Left lung (tissue), 4 donors: ENCODE measurements at regions not wholly inside any gene's neighbourhood (a gene's known extent, or its start where the extent isn't known, plus 50 kb on each side); places are given as distances from the start of the nearest gene placed in this dataset.
A peak's percentile ranks its signal among the peaks of the same experiment; 100 is the strongest.
"Not testable (repeated sequence)": the region's sequence is repeated elsewhere in the genome, so short reads cannot be mapped to it uniquely, and the experiment has no call there.

Source experiments
- ATAC-seq: fragments of 200-7000 bp; cut with Tn5 transposase; one replicate; pipeline ENCODE4 v1.9.1; 2020; ENCODE audit warnings: moderate library complexity
- DNase-seq, 4 donors: peaks; one replicate each; pipeline ENCODE4 v3.0.0-alpha.2; 2013 to 2020
- H3K27ac ChIP-seq, 2 donors: fragments of 200-600 bp; sonication (generic) in 1 of 2; one replicate each; pipeline versions ENCODE4 v1.5.0 to v1.8.0; 2020 to 2021
- H3K27me3 ChIP-seq, 2 donors: fragments of 200-600 bp; sonication (generic) in 1 of 2; one replicate each; pipeline versions ENCODE4 v1.5.0 to v1.8.0; 2020 to 2021
- H3K36me3 ChIP-seq, 2 donors: fragments of 200-600 bp; sonication (generic) in 1 of 2; one replicate each; pipeline versions ENCODE4 v1.5.0 to v1.8.0; 2020 to 2021
- H3K4me1 ChIP-seq, 2 donors: fragments of 200-600 bp; one replicate each; pipeline ENCODE4 v1.8.0; 2021
- H3K4me3 ChIP-seq, 2 donors: fragments of 200-600 bp; sonication (generic) in 1 of 2; one replicate each; pipeline versions ENCODE4 v1.5.0 to v1.8.0; 2020 to 2021; ENCODE audit warnings: mild to moderate bottlenecking in 1 of 2
- H3K9me3 ChIP-seq, 2 donors: fragments of 200-600 bp; sonication (generic) in 1 of 2; one replicate each; pipeline versions ENCODE4 v1.5.0 to v1.8.0; 2020 to 2021
- intact Hi-C, 2 donors: fragments of 100-400 bp; cut with DNase I; formaldehyde crosslinking; loops; one replicate each; pipeline versions ENCODE4 v1.11.2 to v1.14.2; 2022
- TF ChIP-seq, protein P1 (sequence below), 2 donors: fragments of 200-600 bp; sonication (generic) in 1 of 2; IDR thresholded peaks; one replicate each; pipeline versions ENCODE4 v1.5.0 to v1.8.0; 2021; ENCODE audit warnings: antibody characterized with exemption in 2 of 2
- donor health status: DM: no; HTN: yes; CAD: no.
- donor health status: DM: no; HTN: no; CAD: no.

DNA sequence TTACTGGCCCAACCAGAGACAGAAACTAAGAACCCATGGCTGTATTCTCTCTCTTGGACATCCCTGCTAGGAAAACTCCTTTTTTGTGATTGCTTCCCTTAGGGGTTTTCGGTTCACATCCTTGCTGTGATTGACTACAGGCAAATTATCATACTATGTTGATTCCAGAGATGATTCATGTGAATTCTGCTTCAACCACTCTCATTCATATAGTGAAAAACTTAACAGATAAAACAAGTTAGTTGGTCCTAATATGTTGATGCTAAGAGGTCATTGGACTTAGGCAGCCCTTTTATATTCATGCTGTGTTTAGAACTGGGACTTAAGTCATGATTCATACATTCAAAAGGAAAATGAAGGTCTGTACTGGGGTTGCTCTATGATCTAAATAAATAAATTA, 76.9 kb upstream of the CCN2 start:
- Histone ChIP-seq H3K4me3 (no peak overlapping the region), H3K9me3 (no peaks in the 10 kb centered on the region), H3K27ac (no peak overlapping the region), H3K36me3 (no peaks in the 10 kb centered on the region), H3K27me3 (no peaks in the 10 kb centered on the region), H3K4me1 (no peaks in the 10 kb centered on the region)
- intact Hi-C loops, result no loop called here
- DNase-seq, result no peak
- TF ChIP-seq, protein P1, sequence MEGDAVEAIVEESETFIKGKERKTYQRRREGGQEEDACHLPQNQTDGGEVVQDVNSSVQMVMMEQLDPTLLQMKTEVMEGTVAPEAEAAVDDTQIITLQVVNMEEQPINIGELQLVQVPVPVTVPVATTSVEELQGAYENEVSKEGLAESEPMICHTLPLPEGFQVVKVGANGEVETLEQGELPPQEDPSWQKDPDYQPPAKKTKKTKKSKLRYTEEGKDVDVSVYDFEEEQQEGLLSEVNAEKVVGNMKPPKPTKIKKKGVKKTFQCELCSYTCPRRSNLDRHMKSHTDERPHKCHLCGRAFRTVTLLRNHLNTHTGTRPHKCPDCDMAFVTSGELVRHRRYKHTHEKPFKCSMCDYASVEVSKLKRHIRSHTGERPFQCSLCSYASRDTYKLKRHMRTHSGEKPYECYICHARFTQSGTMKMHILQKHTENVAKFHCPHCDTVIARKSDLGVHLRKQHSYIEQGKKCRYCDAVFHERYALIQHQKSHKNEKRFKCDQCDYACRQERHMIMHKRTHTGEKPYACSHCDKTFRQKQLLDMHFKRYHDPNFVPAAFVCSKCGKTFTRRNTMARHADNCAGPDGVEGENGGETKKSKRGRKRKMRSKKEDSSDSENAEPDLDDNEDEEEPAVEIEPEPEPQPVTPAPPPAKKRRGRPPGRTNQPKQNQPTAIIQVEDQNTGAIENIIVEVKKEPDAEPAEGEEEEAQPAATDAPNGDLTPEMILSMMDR (IDR thresholded peaks at IDR 0.05), result no peak
- no peak for ATAC-seq

GRCh38 chr6:132025468-132025867, 74.3 kb upstream of the CCN2 start:
- TF ChIP-seq, protein P1 (IDR thresholded peaks at IDR 0.05), result no peak
- no peak overlapping the region for H3K27ac ChIP-seq
- no peaks in the 10 kb centered on the region for H3K36me3 ChIP-seq
- H3K4me3 ChIP-seq, result no peak overlapping the region
- H3K9me3 ChIP-seq, result no peaks in the 10 kb centered on the region
- no peak for DNase-seq
- no peaks in the 10 kb centered on the region for H3K27me3 ChIP-seq
- ATAC-seq, result no peak
- intact Hi-C loops, result no loop called here
- no peaks in the 10 kb centered on the region for H3K4me1 ChIP-seq

DNA sequence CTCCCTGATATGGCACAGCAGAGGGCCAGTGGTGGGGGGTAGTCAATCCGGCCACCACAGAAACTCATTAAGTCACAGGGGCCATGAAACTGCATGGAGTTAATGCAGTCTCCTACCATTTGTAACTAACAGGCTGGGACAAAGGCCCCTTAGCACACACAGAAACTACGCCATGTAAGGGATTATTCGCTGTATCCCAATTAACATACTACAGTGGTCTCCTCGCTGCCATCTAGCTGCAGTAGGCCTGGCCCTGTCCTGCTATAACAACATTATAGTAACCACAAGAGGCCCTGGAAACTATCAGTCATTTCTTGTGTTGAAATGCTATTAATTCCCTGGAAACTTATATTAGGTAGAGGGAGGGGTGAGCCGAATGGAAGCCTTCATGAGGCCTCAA, 72.3 kb upstream of the CCN2 start:
- TF ChIP-seq, protein P1 (IDR thresholded peaks at IDR 0.05), result no peak
- no peaks in the 10 kb centered on the region for H3K27me3 ChIP-seq
- no peak for ATAC-seq
- H3K36me3 ChIP-seq, result no peaks in the 10 kb centered on the region
- intact Hi-C loops, result no loop called here
- DNase-seq, result no peak
- H3K4me1 ChIP-seq, result no peaks in the 10 kb centered on the region
- no peak overlapping the region for H3K4me3 ChIP-seq
- no peaks in the 10 kb centered on the region for H3K9me3 ChIP-seq
- no peak overlapping the region for H3K27ac ChIP-seq

DNA sequence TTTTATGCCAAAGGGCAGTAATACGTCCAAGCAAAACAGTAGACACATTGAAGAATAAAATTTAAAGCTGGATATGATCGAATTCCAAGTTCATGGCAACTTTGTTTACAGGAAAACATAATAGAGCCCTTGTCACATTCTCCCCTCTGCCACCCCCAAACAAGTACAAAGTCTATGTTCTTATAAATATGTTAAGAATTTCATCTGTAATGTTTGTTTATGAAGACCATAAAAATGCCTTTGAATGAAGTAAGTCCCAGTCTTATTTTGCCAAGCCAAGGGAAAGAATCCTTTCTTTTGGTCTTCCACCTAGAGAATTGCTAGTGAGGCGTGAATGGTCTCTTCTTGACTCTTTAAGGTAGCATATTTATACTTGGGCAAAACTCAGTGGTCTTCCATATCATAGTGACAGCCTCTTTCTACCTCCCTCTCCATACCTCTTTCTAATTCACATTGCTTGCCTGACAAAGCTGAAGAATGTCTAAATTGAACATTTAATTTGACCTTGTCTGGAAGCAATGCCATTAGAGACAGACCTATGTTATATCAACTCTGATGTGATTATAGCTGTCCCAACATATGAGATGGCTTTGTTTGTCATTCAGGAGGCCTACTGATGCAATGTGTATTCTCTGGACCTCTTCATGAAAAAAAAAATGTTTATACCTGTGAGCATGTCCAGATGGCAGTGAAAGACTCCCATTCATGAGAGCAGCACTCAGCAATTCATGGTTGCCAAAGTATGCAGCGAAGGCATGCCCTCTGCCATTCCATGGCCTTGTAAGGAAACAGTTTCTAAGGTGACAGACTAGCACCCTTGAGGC, 70.6 kb upstream of the CCN2 start:
- no peak for ATAC-seq
- no peak overlapping the region for H3K4me3 ChIP-seq
- H3K4me1 ChIP-seq, result no peaks in the 10 kb centered on the region
- no peaks in the 10 kb centered on the region for H3K36me3 ChIP-seq
- no peak for DNase-seq
- no peaks in the 10 kb centered on the region for H3K27me3 ChIP-seq
- intact Hi-C loops, result no loop called here
- H3K27ac ChIP-seq, result no peak overlapping the region
- no peaks in the 10 kb centered on the region for H3K9me3 ChIP-seq
- TF ChIP-seq, protein P1 (IDR thresholded peaks at IDR 0.05), result no peak

GRCh38 chr6:132020918-132021317, 69.7 kb upstream of the CCN2 start:
- H3K36me3 ChIP-seq, ATAC-seq, H3K4me1 ChIP-seq, H3K9me3 ChIP-seq, H3K27me3 ChIP-seq, DNase-seq, H3K4me3 ChIP-seq, intact Hi-C loops, H3K27ac ChIP-seq: not testable (repeated sequence)

GRCh38 chr6:132020138-132020581, 69.0 kb upstream of the CCN2 start:
- DNase-seq (peak in 3 of 4 donors; percentile 3 to 36 (median 34)), ATAC-seq (peak; percentile 75)
- TF ChIP-seq, protein P1 (IDR thresholded peaks at IDR 0.05), result no peak
- Histone ChIP-seq H3K36me3 (no peaks in the 10 kb centered on the region), H3K4me3 (no peak overlapping the region), H3K27ac (no peak overlapping the region), H3K9me3 (no peaks in the 10 kb centered on the region), H3K27me3 (no peaks in the 10 kb centered on the region), H3K4me1 (no peaks in the 10 kb centered on the region)
- intact Hi-C loops, result no loop called here
